ENCODE measurements at regions not wholly inside any gene's neighbourhood (a gene's known extent, or its start where the extent isn't known, plus 50 kb on each side); places are given as distances from the start of the nearest gene placed in this dataset.
A peak's percentile ranks its signal among the peaks of the same experiment; 100 is the strongest.

GRCh38 chr18:42532119-42532518 lies 577.1 kb downstream of the PIK3C3 start:
- no peak overlapping the region for H3K4me3 ChIP-seq (ENCODE audit: low read depth, low read length)
- DNase-seq (ENCODE audit: low read depth): no peak
- TF ChIP-seq CTCF (IDR thresholded peaks at IDR 0.05; ENCODE audit: control insufficient read depth, extremely low read depth, insufficient read depth): no peak

- no peak for TF ChIP-seq CTCF (IDR thresholded peaks at IDR 0.05; ENCODE audit: control insufficient read depth, extremely low read depth, insufficient read depth)
- DNase-seq (ENCODE audit: low read depth): peak; percentile 34
- 0 out of 2 replicates have a peak overlapping the region, but pooled peaks have one; percentile 9 for H3K4me3 ChIP-seq (ENCODE audit: low read depth, low read length)
Measured at GRCh38 chr18:42533009-42533575, 578.1 kb downstream of the PIK3C3 start.

- no peak for TF ChIP-seq CTCF (IDR thresholded peaks at IDR 0.05; ENCODE audit: control insufficient read depth, extremely low read depth, insufficient read depth)
- H3K4me3 ChIP-seq (ENCODE audit: low read depth, low read length): 0 out of 2 replicates have a peak overlapping the region, but pooled peaks have one; percentile 9
- DNase-seq (ENCODE audit: low read depth): no peak
Measured at GRCh38 chr18:42533616-42534015, 578.6 kb downstream of the PIK3C3 start.

- no peak for TF ChIP-seq CTCF (IDR thresholded peaks at IDR 0.05; ENCODE audit: control insufficient read depth, extremely low read depth, insufficient read depth)
- no peak for DNase-seq (ENCODE audit: low read depth)
- no peak overlapping the region for H3K4me3 ChIP-seq (ENCODE audit: low read depth, low read length)
Measured at GRCh38 chr18:42534313-42534712, 579.3 kb downstream of the PIK3C3 start.

GRCh38 chr18:42536442-42536841 lies 579.0 kb downstream of the RIT2 start:
- DNase-seq (ENCODE audit: low read depth): no peak
- no peak for TF ChIP-seq CTCF (IDR thresholded peaks at IDR 0.05; ENCODE audit: control insufficient read depth, extremely low read depth, insufficient read depth)
- H3K4me3 ChIP-seq (ENCODE audit: low read depth, low read length): no peak overlapping the region

GRCh38 chr18:42537291-42537690 lies 578.2 kb downstream of the RIT2 start:
- no peak for TF ChIP-seq CTCF (IDR thresholded peaks at IDR 0.05; ENCODE audit: control insufficient read depth, extremely low read depth, insufficient read depth)
- no peak overlapping the region for H3K4me3 ChIP-seq (ENCODE audit: low read depth, low read length)
- no peak for DNase-seq (ENCODE audit: low read depth)

- DNase-seq (ENCODE audit: low read depth): no peak
- no peak for TF ChIP-seq CTCF (IDR thresholded peaks at IDR 0.05; ENCODE audit: control insufficient read depth, extremely low read depth, insufficient read depth)
- no peak overlapping the region for H3K4me3 ChIP-seq (ENCODE audit: low read depth, low read length)
Measured at GRCh38 chr18:42544901-42545300, 570.6 kb downstream of the RIT2 start.

Data from LNCaP clone FGC (cell line).